H54 (cell line): ENCODE measurements at regions not wholly inside any gene's neighbourhood (a gene's known extent, or its start where the extent isn't known, plus 50 kb on each side); places are given as distances from the start of the nearest gene placed in this dataset.
"Not testable (repeated sequence)": the region's sequence is repeated elsewhere in the genome, so short reads cannot be mapped to it uniquely, and the experiment has no call there.

Experiments used
- DNase-seq: peaks from one replicate; pipeline ENCODE4 v3.0.0; 2011; ENCODE audit warnings: low spot score, mixed read lengths; ENCODE audit not compliant: insufficient read length
- FAIRE-seq: peaks from 3 replicates; lab custom pipeline; 2011; peaks lifted over from hg19 to GRCh38; lab: Jason Lieb, UNC
- POLR2A ChIP-seq: IDR thresholded peaks from 2 replicates; pipeline ENCODE4 v1.6.1; 2011; ENCODE audit warnings: low read depth, mild to moderate bottlenecking, low read length

DNA sequence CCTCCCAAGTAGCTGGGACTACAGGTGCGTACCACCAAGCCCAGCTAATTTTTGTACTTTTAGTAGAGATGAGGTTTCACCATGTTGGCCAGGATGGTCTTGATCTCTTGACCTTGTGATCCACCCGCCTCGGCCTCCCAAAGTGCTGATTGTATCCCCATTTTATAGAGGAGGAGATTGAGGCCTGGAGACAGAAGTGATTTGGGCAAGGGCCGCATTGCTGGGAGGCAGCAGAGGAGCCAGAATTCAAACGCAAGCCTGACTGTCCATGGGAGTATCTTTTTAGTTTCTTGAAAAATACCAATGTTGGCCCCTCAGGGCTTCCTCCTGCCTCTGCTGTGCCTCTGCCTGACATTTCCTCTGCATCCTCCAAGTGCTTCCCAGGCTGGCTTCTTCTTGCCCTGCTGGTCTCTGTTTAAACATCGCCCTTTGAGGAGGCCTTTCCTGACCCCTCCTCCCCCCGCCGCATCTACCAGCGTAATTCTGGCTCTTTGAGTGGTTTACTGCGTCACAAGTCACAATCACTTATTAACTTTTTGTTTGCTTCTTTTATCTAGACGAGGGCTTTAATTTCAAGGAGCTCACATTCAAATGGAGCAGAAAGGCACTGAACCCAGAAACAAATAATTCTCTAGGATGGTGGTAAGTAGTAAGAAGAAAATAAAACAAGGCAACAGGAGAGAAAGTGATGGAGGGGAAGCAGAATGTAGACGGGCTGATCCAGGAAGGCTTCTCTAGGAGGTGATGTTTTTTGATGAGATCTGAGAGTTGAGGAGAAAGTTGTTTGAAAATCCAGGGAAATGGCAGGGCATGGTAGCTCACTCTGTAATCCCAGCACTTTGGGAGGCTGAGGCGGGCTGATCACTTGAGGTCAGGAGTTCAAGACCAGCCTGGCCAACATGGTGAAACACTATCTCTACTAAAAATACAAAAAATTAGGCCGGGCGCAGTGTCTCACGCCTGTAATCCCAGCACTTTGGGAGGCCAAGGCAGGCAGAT lies 91.0 kb upstream of the MED13L start:
- no peak for FAIRE-seq
- TF ChIP-seq POLR2A, result no peak
- no peak for DNase-seq

- FAIRE-seq, result no peak
- TF ChIP-seq POLR2A, result no peak
- DNase-seq, result peak; percentile 33
These were observed 92.5 kb upstream of the MED13L start for GRCh38 chr12:116370004-116370404.

GRCh38 chr12:116370886-116371580 lies 93.5 kb upstream of the MED13L start:
- no peak for TF ChIP-seq POLR2A
- FAIRE-seq, result no peak
- DNase-seq, result no peak

DNA sequence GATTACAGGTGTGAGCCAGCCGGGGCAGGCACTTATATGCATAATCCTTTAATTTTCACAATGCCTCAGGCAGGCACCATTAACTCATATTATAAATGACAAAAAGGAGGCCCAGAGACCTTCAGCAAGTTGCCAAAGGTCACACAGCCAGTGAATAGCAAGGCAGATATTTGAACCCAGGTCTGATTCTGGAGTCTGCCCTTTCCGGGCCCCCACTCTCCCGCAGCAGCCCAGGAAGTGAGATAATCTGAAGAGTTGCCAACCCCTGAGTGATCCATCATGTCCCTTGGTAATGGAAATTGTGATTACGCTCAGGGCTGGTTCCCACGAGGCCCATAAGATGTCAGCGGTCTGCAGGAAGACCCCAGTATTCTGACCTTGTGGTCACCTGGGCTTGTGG lies 95.3 kb upstream of the MED13L start:
- no peak for DNase-seq
- TF ChIP-seq POLR2A, result no peak
- no peak for FAIRE-seq

- no peak for FAIRE-seq
- TF ChIP-seq POLR2A, result no peak
- DNase-seq, result no peak
These were observed 96.2 kb upstream of the MED13L start for GRCh38 chr12:116373572-116374206.

DNA sequence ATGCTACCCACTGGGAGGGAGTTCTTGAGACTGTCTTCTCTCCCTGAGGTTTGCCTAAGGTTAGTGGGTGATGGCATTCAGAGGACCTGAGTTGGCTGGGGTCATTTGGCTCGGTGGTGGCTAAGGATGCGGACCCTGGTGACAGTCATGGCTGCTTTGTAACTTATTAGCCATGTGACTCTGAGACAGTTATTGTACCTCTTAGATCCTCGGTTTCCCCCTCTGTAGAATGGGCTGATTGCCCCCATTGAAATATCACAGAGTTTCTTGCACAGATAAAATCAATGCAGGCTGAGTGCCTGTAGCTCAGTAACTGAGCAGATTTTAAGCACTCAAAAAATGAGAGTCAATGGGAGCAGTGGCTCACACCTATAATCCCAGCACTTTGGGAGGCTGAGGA lies 96.7 kb upstream of the MED13L start:
- FAIRE-seq (no peak), DNase-seq (no peak)
- TF ChIP-seq POLR2A, result no peak

DNA sequence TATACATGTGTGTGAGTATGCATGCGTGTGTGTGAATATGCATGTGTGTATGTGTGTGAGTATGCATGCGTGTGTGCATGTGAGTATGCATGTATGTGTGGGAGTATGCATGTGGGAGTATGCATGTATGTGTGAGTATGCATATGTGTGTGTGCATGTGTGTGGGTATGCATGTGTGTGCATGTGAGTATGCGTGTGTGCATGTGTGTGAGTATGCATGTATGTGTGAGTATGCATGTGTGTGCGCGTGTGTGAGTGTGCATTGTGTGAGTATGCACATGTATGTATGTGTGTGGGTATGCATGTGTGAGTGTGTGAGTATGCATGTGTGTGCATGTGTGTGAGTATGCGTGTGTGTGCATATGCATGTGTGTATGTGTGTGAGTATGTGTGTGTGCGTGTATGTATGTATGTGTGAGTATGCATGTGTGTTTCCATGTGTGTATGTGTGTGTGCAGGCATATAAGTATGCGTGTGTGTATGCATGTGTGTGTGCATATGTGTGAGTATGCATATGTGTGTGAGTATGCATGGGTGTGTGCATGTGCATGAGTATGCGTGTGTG lies 97.9 kb upstream of the MED13L start:
- no peak for FAIRE-seq

GRCh38 chr12:116376354-116377193 lies 99.1 kb upstream of the MED13L start:
- FAIRE-seq (no peak), DNase-seq (peak; percentile 37)
- no peak for TF ChIP-seq POLR2A

More for the DNA sequence above, 97.9 kb upstream of the MED13L start:
- TF ChIP-seq POLR2A, result no peak
- DNase-seq, result no peak

DNA sequence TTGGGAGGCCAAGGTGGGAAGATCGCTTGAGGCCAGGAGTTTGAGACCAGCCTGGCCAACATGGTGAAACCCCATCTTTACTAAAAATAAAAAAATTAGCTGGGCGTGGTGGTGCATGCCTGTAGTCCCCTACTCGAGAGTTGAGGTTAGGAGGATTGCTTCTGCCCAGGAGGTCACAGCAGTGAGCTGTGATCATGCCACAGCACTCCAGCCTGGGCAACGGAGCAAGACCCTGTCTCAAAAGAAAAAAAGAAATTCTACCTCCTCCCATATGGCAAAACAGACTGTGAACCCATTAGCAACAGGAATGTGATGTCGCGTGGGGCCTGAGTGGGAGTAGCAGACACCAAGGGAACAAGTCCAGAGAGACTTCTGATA lies 99.7 kb upstream of the MED13L start:
- not testable (repeated sequence) for DNase-seq, FAIRE-seq

DNA sequence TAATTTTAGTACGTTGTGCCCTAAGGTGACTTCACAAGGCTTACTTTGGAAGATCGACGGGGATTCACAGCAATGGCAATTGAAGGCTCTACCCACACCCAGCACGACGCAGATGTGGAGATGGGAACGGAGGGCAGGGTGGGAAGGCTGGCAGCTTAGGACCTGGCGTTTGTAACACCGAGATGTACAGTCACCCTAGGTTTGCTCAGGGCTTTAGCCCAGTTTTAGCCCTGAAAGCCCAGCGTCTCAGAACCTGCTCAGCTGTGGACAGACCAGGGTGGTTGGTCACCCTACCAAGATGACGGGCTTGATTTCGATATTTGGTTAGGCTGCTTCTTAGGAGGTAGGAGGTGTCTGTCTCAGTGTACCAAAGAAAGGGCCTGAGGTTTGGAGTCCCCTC lies 100.5 kb upstream of the MED13L start:
- FAIRE-seq (no peak), DNase-seq (no peak)
- no peak for TF ChIP-seq POLR2A

DNA sequence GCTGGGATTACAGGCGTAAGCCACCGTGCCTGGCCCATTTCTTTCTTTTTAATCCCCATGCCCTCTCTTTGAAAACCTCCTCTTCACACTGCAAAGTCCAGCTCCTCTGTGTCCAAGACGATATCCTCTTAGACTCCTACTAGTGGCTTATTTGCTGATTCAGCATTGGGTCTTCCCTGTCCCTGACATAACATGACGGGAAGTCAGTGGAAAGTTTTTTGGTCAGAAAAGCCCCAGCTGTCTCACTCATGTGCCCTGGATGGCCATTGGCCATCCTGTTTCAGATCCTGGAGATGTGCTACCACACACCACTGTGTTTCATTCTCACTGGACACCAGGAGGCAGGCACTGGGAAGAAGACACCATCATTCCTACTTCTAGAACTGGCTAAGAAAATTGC lies 102.6 kb upstream of the MED13L start:
- no peak for FAIRE-seq
- no peak for TF ChIP-seq POLR2A
- DNase-seq, result no peak

GRCh38 chr12:116380740-116381139 lies 103.2 kb upstream of the MED13L start:
- DNase-seq, FAIRE-seq: not testable (repeated sequence)

DNA sequence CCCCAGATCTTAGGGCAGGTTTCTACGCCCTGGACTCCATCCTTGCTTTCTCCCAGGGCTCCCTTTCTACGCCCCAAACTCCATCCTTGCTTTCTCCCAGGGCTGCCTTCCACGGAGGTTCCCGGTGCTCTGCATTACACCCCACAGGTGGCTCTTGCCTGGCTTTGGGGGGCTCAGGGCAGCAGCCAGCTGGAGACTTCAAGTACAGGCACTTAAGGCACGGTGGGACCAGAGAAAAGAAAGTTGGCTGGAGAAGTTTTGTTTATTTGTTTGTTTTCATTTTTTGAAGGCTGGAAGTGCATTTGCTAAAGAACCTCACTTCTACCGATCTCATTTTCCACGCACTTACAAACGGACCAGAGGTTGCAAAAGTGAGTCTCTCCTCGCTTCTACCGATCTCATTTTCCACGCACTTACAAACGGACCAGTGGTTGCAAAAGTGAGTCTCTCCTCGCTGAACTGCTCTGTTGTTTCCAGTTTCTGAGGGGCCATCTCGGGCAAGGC lies 103.8 kb upstream of the MED13L start:
- DNase-seq, result no peak
- no peak for FAIRE-seq
- peak; percentile 37; the same call in 1 of the 2 replicates for TF ChIP-seq POLR2A
